CD1c-positive myeloid dendritic cell (primary cell): ENCODE measurements at regions not wholly inside any gene's neighbourhood (a gene's known extent, or its start where the extent isn't known, plus 50 kb on each side); places are given as distances from the start of the nearest gene placed in this dataset.
"Not testable (repeated sequence)": the region's sequence is repeated elsewhere in the genome, so short reads cannot be mapped to it uniquely, and the experiment has no call there.

Source experiments
- DNase-seq: peaks from one replicate; pipeline ENCODE4 v3.0.0-alpha.2; 2016; ENCODE audit errors: extremely low spot score

- no peak for DNase-seq
Measured at GRCh38 chr12:131507094-131507493, 203.8 kb upstream of the SFSWAP start.

GRCh38 chr12:131507881-131508280 lies 203.0 kb upstream of the SFSWAP start:
- no peak for DNase-seq

GRCh38 chr12:131509701-131510100 lies 201.2 kb upstream of the SFSWAP start:
- DNase-seq = peak; percentile 76

- DNase-seq = no peak
Measured at GRCh38 chr12:131510431-131510830, 200.5 kb upstream of the SFSWAP start.

GRCh38 chr12:131511391-131511802 lies 199.5 kb upstream of the SFSWAP start:
- peak; percentile 93 for DNase-seq

- DNase-seq = peak; percentile 34
Measured at GRCh38 chr12:131511803-131512561, 198.9 kb upstream of the SFSWAP start.

GRCh38 chr12:131513606-131514005 lies 197.3 kb upstream of the SFSWAP start:
- DNase-seq = no peak

- DNase-seq = not testable (repeated sequence)
Measured at GRCh38 chr12:131520553-131520952, 190.3 kb upstream of the SFSWAP start.

GRCh38 chr12:131521326-131521725 lies 189.6 kb upstream of the SFSWAP start:
- DNase-seq = no peak

- DNase-seq = no peak
Measured at GRCh38 chr12:131525795-131526508, 184.9 kb upstream of the SFSWAP start.

- no peak for DNase-seq
Measured at GRCh38 chr12:131527092-131527491, 183.8 kb upstream of the SFSWAP start.

- no peak for DNase-seq
Measured at GRCh38 chr12:131527736-131528135, 183.2 kb upstream of the SFSWAP start.

GRCh38 chr12:131528144-131528543 lies 182.7 kb upstream of the SFSWAP start:
- no peak for DNase-seq

- no peak for DNase-seq
Measured at GRCh38 chr12:131528667-131529066, 182.2 kb upstream of the SFSWAP start.

GRCh38 chr12:131529196-131530040 lies 181.5 kb upstream of the SFSWAP start:
- no peak for DNase-seq

- no peak for DNase-seq
Measured at GRCh38 chr12:131530041-131530332, 180.9 kb upstream of the SFSWAP start.

GRCh38 chr12:131530422-131530821 lies 180.5 kb upstream of the SFSWAP start:
- DNase-seq = no peak

- DNase-seq = no peak
Measured at GRCh38 chr12:131533139-131533538, 177.8 kb upstream of the SFSWAP start.

- DNase-seq = no peak
Measured at GRCh38 chr12:131535779-131536178, 175.1 kb upstream of the SFSWAP start.

GRCh38 chr12:131536337-131536736 lies 174.6 kb upstream of the SFSWAP start:
- DNase-seq = no peak

GRCh38 chr12:131536766-131537165 lies 174.1 kb upstream of the SFSWAP start:
- no peak for DNase-seq

- no peak for DNase-seq
Measured at GRCh38 chr12:131537267-131537958, 173.5 kb upstream of the SFSWAP start.
